Right lung (tissue), 2 donors: ENCODE measurements at regions not wholly inside any gene's neighbourhood (a gene's known extent, or its start where the extent isn't known, plus 50 kb on each side); places are given as distances from the start of the nearest gene placed in this dataset.
A peak's percentile ranks its signal among the peaks of the same experiment; 100 is the strongest.

Experiments
- DNase-seq, 2 donors: peaks; one replicate each; pipeline ENCODE4 v3.0.0-alpha.2; 2013

GRCh38 chr18:27695052-27695451 lies 481.9 kb downstream of the CDH2 start:
- no peak for DNase-seq

DNA sequence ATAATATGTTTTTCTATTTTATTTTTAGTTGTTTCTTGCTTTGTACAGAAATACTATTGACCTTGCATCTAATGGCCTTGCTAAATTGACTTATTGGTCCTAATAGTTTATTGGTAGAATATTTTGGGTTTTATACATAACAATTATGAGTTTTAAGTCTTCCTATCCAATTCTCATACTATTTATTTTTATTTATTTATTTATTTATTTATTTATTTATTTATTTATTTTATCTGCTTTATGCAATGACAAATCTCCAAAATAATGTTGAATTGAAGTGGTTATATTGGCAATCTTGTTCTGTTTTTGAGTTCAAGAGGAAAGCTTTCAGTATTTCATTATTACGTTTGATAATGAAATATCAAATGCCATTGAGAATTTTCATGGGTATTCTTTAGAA lies 488.3 kb downstream of the CDH2 start:
- no peak for DNase-seq

GRCh38 chr18:27687351-27687979 lies 489.5 kb downstream of the CDH2 start:
- DNase-seq: no peak

DNA sequence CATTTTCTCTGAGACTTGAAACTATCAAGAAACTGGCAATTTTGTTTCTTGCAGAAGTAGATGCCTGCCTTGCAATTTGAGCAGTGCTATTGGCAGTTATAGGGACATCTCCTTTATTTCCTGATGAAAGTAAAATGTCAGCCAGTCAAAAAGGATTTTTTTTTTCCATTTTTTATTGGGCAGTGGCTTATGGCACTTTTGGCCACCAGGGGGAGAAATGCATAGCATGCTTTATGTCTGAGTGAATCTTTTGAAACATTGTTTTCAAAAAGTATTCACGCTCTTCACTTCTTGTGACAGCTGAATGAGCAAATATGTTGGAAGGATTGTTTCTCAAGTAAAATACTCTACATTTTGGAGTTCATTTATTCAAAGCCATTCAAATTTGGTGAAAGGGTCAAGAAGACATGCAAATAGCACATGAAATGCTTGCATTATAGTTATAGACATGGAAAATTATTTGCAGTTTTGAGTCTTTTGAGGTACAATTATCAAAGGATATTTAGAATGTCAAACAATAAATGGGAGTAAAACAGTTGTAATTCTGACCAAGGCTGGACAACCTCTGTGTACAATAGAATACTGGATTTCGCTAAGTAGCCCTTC lies 491.0 kb downstream of the CDH2 start:
- DNase-seq: peak; percentile 17 to 23

DNA sequence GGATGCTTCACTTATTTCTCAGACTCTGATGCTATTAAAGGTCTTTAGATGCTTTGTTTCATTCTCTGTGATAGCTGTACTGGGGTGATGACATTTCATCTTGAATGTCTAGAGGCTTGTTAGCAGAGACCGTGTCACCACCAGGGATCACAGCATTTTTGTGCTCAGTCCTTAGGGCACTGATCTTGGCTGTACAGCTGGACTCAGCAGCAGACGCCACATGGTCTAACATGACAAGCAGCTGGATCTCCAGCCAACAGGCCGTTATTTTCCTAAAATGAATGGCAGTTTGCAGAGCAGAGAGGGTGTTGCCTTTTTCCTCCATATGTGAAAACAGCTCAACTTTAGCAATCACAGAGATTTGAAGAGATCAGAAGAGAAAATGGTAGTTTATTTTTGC lies 491.8 kb downstream of the CDH2 start:
- peak in 1 of 2 donors; percentile 3 for DNase-seq

- DNase-seq: no peak
These were observed 489.3 kb upstream of the CHST9 start for GRCh38 chr18:27674411-27674810.

GRCh38 chr18:27673861-27674260 lies 488.8 kb upstream of the CHST9 start:
- no peak for DNase-seq

DNA sequence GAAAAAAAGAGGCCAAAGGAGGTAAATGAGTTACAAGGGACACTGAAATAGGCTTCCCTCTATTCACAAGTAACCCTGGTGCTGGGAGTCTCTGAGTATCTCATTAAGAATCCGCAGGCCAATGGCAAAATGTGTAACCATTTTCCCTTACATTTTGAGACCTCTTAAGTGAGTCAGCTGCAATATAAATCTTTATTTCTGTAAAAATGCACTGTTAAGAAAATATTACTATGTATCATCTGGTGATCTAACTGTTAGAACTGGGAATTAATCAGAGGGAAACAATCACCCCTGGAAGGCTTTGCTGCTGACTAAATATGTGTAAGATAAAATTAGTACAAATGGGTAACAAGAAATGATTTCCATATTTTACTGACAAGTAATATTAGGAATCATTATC lies 483.1 kb upstream of the CHST9 start:
- DNase-seq: no peak

DNA sequence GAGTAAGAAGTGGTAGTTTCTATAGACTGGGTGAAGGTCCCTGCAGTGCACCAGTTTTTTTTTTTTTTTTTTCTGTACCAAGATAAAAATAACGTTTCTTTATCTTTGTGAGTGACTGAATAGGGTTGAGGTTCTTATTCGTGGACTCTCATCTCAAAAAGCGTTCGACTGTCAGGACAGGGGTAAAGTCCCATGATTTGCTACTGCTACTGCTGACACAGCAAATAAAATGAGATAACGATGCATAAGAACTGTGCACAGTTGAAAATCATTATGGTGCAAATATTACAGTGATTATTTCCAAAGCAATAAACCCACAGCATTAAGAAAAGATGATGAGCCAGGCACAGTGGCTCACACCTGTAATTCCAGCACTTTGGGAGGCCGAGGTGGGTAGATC lies 482.0 kb upstream of the CHST9 start:
- no peak for DNase-seq

DNA sequence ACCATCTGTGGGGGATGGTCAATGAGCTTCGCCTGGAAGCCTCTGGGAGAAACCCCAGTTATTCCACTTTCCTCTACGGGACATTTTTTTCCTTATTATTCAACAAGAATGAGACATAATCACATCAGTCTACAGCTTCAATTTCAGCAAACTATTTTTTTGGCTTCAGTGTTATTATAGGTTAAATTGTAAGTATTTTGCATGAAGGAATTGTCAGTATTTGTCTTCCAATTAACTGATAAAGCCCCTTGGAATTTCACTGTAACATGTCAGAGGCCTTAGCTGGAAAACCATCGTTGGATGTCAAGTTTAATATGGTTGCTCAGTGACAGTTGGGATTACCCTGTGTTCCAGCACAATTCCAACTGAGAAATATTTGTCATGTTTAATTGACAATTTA lies 480.9 kb upstream of the CHST9 start:
- no peak for DNase-seq

- DNase-seq: no peak
These were observed 480.2 kb upstream of the CHST9 start for GRCh38 chr18:27665264-27665799.

GRCh38 chr18:27662949-27663348 lies 477.8 kb upstream of the CHST9 start:
- no peak for DNase-seq

DNA sequence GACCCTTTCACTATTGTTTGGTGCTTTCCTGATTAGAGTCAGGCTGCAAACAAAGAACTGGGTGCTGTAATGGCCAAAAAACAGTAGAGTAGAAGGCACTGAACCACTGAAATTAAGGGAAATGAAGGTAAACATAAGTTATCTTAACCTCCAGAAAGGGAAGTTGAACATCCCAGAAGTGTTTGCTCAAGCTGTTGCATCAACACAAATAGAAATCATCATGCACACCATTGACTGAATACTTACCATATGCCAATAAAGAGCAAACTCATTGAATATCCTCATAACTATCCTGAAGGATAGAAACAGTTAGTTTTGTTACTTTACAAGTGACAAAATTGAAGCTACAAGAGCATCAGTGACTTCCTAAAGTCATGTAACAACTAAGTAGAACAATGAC lies 477.4 kb upstream of the CHST9 start:
- DNase-seq: no peak

DNA sequence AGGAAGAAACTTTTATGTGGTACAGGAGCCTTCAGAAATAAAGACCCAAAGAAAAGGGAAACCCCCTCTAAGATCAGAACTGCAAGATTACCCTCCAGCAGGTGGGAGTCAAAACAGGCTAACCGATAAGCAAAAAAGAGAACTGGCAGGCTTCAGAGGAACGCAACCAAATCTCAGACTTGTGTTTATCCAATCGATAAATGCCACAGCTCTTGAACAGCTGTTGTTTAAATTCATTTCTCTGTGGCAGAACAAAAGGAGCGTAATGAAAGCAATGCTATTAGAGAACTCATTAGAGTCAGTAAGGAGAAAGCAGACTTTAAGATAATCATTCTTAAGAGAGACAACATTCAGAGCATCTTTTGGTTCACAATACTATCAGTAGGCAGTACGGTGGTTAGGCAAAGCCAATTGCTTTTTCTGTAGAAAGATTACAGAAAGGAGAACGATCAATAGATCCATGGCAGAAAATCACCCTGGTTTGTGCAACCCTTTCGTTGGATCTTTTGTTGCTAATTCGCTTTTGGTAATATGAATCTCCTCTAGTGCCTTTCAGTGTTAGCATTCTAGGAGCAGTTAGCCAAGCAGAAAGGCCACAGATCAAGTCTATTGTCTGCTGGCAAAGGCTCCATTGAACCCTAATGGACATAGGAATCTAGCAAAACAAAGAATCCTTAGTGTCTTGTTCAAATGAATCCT lies 476.4 kb upstream of the CHST9 start:
- no peak for DNase-seq

DNA sequence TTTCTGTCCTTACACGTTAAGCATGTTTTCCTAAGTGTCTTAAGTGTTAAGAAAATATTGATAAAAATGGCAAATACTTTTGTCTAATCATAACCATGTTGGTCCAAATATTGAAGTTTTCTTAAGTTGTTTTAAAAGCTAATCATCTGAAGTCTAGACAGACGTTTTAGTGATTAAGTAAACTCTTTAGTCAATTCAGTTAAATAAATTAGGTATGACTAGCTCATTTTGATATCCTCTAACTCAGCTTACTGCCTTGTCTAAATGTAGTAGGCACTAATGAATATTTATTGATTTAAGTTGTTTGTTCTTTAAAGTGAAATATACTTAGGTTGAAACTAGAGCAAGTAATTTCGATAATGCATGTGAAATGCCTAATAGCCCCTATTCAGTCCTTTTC lies 471.8 kb upstream of the CHST9 start:
- DNase-seq: no peak

- peak in 1 of 2 donors; percentile 3 for DNase-seq
These were observed 471.2 kb upstream of the CHST9 start for GRCh38 chr18:27656167-27656778.

DNA sequence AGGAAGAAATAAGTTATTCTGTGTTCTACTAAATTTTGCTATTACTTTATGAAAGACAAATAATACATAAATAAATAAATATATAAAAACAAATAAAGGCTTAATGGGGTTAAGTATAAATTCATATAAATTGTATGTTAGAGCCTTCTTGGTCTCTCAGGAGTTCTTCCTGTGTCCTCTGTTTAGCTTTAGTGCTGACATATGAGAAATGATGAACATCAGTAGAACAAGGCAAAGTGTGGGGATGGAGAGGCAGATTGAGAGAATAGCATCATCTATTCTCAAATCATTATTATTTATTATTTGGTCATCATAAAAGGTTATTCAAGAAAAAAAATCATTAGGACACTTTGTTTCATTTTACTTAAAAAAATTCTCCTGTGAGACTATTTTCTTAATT lies 468.1 kb upstream of the CHST9 start:
- no peak for DNase-seq

- no peak for DNase-seq
These were observed 467.5 kb upstream of the CHST9 start for GRCh38 chr18:27652480-27653121.

GRCh38 chr18:27649621-27650020 lies 464.5 kb upstream of the CHST9 start:
- no peak for DNase-seq

- no peak for DNase-seq
These were observed 460.8 kb upstream of the CHST9 start for GRCh38 chr18:27645929-27646328.

- no peak for DNase-seq
These were observed 451.5 kb upstream of the CHST9 start for GRCh38 chr18:27636576-27637085.

- DNase-seq: no peak
These were observed 447.6 kb upstream of the CHST9 start for GRCh38 chr18:27632706-27633105.
